Muscle of leg (tissue), 3 donors: ENCODE measurements at regions not wholly inside any gene's neighbourhood (a gene's known extent, or its start where the extent isn't known, plus 50 kb on each side); places are given as distances from the start of the nearest gene placed in this dataset.
"Not testable (repeated sequence)": the region's sequence is repeated elsewhere in the genome, so short reads cannot be mapped to it uniquely, and the experiment has no call there.

Experiments used
- DNase-seq: peaks from one replicate; pipeline ENCODE4 v3.0.0; 2013
- H3K27ac ChIP-seq: one replicate; pipeline ENCODE4 v1.5.1; 2013; ENCODE audit warnings: mild to moderate bottlenecking, low read length, control low read depth
- H3K27me3 ChIP-seq: one replicate; pipeline ENCODE4 v1.6.1; 2013; ENCODE audit warnings: low read length; ENCODE audit not compliant: control insufficient read depth, insufficient read depth
- H3K36me3 ChIP-seq: one replicate; pipeline ENCODE4 v1.6.1; 2013; ENCODE audit warnings: low read length; ENCODE audit not compliant: control insufficient read depth, insufficient read depth
- H3K4me1 ChIP-seq: one replicate; pipeline ENCODE4 v1.6.1; 2013; ENCODE audit warnings: low read length; ENCODE audit not compliant: control insufficient read depth, insufficient read depth
- H3K4me3 ChIP-seq: one replicate; pipeline ENCODE4 v1.5.1; 2013; ENCODE audit warnings: low read length, control low read depth
- H3K9me3 ChIP-seq: replicated peaks from 2 replicates; pipeline ENCODE4 v1.6.1; 2013; ENCODE audit warnings: low read depth, low read length; ENCODE audit not compliant: control insufficient read depth
- WGBS: methylation state at CpG from one replicate; pipeline ENCODE4 v1.1.5; 2013; ENCODE audit warnings: missing lambda C conversion rate; ENCODE audit not compliant: insufficient coverage; 5-methylcytosine and 5-hydroxymethylcytosine counted together

GRCh38 chr18:34516355-34516754, 193.7 kb upstream of the DTNA start:
- H3K4me1 ChIP-seq, DNase-seq, H3K36me3 ChIP-seq, H3K27ac ChIP-seq, H3K4me3 ChIP-seq, H3K9me3 ChIP-seq, H3K27me3 ChIP-seq: not testable (repeated sequence)
- 90% methylated on average over 5 of the region's 9 CpGs for WGBS

GRCh38 chr18:34516996-34517395, 193.1 kb upstream of the DTNA start:
- WGBS = 75% methylated on average over 1 of the region's 2 CpGs
- not testable (repeated sequence) for H3K27me3 ChIP-seq, DNase-seq, H3K4me1 ChIP-seq, H3K9me3 ChIP-seq, H3K36me3 ChIP-seq, H3K27ac ChIP-seq, H3K4me3 ChIP-seq

- Histone ChIP-seq H3K4me3 (no peak overlapping the region), H3K27ac (no peak overlapping the region), H3K9me3 (no peaks in the 10 kb centered on the region), H3K36me3 (no peaks in the 10 kb centered on the region), H3K27me3 (no peaks in the 10 kb centered on the region), H3K4me1 (no peaks in the 10 kb centered on the region)
- 40% methylated on average over 1 of the region's 2 CpGs for WGBS
- no peak for DNase-seq
These were observed 189.1 kb upstream of the DTNA start for GRCh38 chr18:34521040-34521439.

GRCh38 chr18:34522603-34523002, 187.5 kb upstream of the DTNA start:
- DNase-seq = peak; percentile 59
- H3K36me3 ChIP-seq = no peaks in the 10 kb centered on the region
- no peak overlapping the region for H3K27ac ChIP-seq
- no CpG with 5 or more reads among the region's 3 CpGs for WGBS
- H3K4me3 ChIP-seq = no peak overlapping the region
- H3K27me3 ChIP-seq = no peaks in the 10 kb centered on the region
- no peaks in the 10 kb centered on the region for H3K4me1 ChIP-seq
- H3K9me3 ChIP-seq = no peaks in the 10 kb centered on the region

GRCh38 chr18:34525244-34525643, 184.9 kb upstream of the DTNA start:
- Histone ChIP-seq H3K4me3 (no peak overlapping the region), H3K9me3 (no peaks in the 10 kb centered on the region), H3K27ac (no peak overlapping the region), H3K4me1 (no peaks in the 10 kb centered on the region), H3K27me3 (no peaks in the 10 kb centered on the region), H3K36me3 (no peaks in the 10 kb centered on the region)
- WGBS = 80% methylated on average over 1 of the region's 2 CpGs
- DNase-seq = no peak

GRCh38 chr18:34528177-34528576, 181.9 kb upstream of the DTNA start:
- WGBS = no CpG with 5 or more reads among the region's 3 CpGs
- no peak overlapping the region for H3K27ac ChIP-seq
- H3K9me3 ChIP-seq = no peaks in the 10 kb centered on the region
- no peaks in the 10 kb centered on the region for H3K4me1 ChIP-seq
- DNase-seq = no peak
- H3K27me3 ChIP-seq = no peaks in the 10 kb centered on the region
- no peak overlapping the region for H3K4me3 ChIP-seq
- H3K36me3 ChIP-seq = no peaks in the 10 kb centered on the region

- 100% methylated on average over 1 of the region's 6 CpGs for WGBS
- no peaks in the 10 kb centered on the region for H3K27me3 ChIP-seq
- H3K4me1 ChIP-seq = no peaks in the 10 kb centered on the region
- DNase-seq = no peak
- H3K4me3 ChIP-seq = no peak overlapping the region
- H3K36me3 ChIP-seq = no peaks in the 10 kb centered on the region
- no peaks in the 10 kb centered on the region for H3K9me3 ChIP-seq
- no peak overlapping the region for H3K27ac ChIP-seq
These were observed 180.5 kb upstream of the DTNA start for GRCh38 chr18:34529358-34530335.

GRCh38 chr18:34531110-34531509, 179.0 kb upstream of the DTNA start:
- H3K9me3 ChIP-seq = no peaks in the 10 kb centered on the region
- H3K27ac ChIP-seq = no peak overlapping the region
- no peaks in the 10 kb centered on the region for H3K36me3 ChIP-seq
- no peaks in the 10 kb centered on the region for H3K4me1 ChIP-seq
- H3K4me3 ChIP-seq = no peak overlapping the region
- DNase-seq = no peak
- H3K27me3 ChIP-seq = no peaks in the 10 kb centered on the region
- no CpG with 5 or more reads among the region's 3 CpGs for WGBS

- not testable (repeated sequence) for H3K4me3 ChIP-seq, H3K4me1 ChIP-seq, H3K9me3 ChIP-seq, DNase-seq, H3K36me3 ChIP-seq, H3K27ac ChIP-seq, H3K27me3 ChIP-seq
- WGBS = no CpG with 5 or more reads among the region's 2 CpGs
These were observed 175.5 kb upstream of the DTNA start for GRCh38 chr18:34534642-34535041.

GRCh38 chr18:34540897-34541296, 169.2 kb upstream of the DTNA start:
- WGBS = no CpG with 5 or more reads among the region's 2 CpGs
- Histone ChIP-seq H3K4me3 (no peak overlapping the region), H3K4me1 (no peaks in the 10 kb centered on the region), H3K27me3 (no peaks in the 10 kb centered on the region), H3K27ac (no peak overlapping the region), H3K9me3 (no peaks in the 10 kb centered on the region), H3K36me3 (no peaks in the 10 kb centered on the region)
- DNase-seq = no peak
